ENCODE measurements at regions not wholly inside any gene's neighbourhood (a gene's known extent, or its start where the extent isn't known, plus 50 kb on each side); places are given as distances from the start of the nearest gene placed in this dataset.

DNA sequence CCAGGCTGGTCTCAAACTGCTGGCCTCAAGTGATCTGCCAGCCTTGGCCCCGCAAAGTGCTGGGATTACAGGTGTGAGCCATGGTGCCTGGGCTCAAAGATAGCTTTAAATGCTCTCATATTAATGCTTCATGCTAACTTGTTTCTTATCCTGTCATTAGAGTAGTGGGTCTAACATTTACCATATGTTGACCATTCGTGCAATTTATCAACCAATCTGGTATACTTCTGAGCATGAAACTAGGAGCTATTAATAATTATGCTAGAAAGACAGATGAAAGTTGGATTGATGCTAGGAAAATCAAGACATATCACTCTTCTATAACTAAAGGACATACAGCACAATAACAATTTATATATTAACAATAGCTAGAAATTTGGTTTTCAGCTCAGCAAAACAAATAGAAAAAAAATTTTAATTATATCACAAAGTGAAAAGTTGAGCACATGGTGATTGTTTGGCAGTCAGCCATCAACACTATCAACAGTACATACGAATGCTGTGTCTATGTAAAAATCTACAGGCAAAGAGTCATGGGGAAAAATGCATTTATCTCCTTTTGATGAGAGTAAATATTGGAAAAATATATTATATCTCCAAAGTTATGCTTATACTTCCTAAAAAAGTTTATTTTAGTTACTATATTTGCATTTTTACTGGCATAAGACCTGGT is 112.1 kb upstream of the ABCB5 start:
- Histone ChIP-seq H3K36me3 (ENCODE audit: control insufficient read depth, insufficient read depth, low read length) (no peaks in the 10 kb centered on the region), H3K27me3 (replicated peaks; ENCODE audit: control insufficient read depth, insufficient read depth, low read length) (no peaks in the 10 kb centered on the region), H3K4me3 (replicated peaks; ENCODE audit: low read depth, low read length) (no peak overlapping the region)
- no peak for TF ChIP-seq CTCF (IDR thresholded peaks at IDR 0.05; ENCODE audit: insufficient read depth, low read length, poor library complexity, severe bottlenecking)
- no peak for DNase-seq (ENCODE audit: extremely low read depth, insufficient read length)

DNA sequence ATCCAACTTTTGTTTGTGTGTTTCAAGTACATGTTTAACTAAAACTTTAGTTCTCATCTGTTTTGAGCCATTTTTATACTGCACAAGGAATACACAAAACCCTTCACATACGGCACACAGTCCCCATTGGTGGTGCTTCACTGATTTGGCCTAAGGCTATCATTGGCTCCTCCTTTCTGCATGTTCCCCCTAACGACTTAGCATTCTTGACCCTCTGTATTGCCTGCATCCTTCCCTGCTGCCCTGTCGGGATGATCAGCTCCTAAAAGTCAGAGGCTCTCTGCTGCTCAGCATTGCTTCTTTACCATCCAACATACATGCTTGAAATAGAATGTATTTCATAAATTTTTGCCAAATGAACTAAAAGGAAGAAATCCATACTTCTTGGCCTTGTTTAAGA is 111.4 kb upstream of the ABCB5 start:
- DNase-seq (ENCODE audit: extremely low read depth, insufficient read length) = no peak
- Histone ChIP-seq H3K4me3 (replicated peaks; ENCODE audit: low read depth, low read length) (no peak overlapping the region), H3K27me3 (replicated peaks; ENCODE audit: control insufficient read depth, insufficient read depth, low read length) (no peaks in the 10 kb centered on the region), H3K36me3 (ENCODE audit: control insufficient read depth, insufficient read depth, low read length) (no peaks in the 10 kb centered on the region)
- no peak for TF ChIP-seq CTCF (IDR thresholded peaks at IDR 0.05; ENCODE audit: insufficient read depth, low read length, poor library complexity, severe bottlenecking)

DNA sequence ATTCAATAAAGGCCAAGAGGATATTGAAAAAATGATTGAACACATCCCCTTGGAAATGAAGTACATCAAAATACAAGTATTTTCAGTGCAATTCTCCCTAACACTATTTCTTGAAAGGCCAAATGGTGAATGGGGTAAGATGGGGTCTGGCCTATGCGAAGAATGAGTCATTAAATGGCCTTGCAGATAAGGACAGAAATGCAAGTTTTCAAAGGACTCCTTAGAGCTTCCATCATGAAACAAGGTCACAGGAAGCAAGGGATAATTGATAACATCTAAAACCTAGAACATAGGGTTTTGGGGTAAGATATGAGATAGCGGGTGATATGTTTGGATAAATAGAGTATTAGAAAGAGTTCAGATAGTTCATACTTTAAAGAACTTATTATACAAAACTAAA is 109.3 kb upstream of the ABCB5 start:
- DNase-seq (ENCODE audit: extremely low read depth, insufficient read length) = no peak
- H3K27me3 ChIP-seq (replicated peaks; ENCODE audit: control insufficient read depth, insufficient read depth, low read length) = no peaks in the 10 kb centered on the region
- H3K36me3 ChIP-seq (ENCODE audit: control insufficient read depth, insufficient read depth, low read length) = no peaks in the 10 kb centered on the region
- H3K4me3 ChIP-seq (replicated peaks; ENCODE audit: low read depth, low read length) = no peak overlapping the region
- TF ChIP-seq CTCF (IDR thresholded peaks at IDR 0.05; ENCODE audit: insufficient read depth, low read length, poor library complexity, severe bottlenecking) = no peak

DNA sequence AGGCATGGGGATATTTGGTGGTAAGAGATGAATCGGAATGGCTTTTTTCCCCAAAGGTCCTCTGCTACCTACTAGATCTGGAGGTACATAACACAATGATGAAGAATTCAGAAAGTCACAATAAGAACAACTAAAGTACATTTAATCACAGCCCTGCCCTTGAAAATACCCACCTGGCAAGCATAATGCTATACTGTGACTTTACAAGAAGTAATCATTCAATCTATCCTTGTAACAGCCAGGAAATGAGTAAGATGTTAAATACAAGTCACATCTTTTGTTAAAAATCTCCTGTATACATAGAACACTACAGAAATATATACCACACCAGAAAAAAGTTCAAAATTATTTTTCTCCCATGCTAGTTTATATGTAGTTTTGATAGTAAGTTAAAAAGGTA is 108.3 kb upstream of the ABCB5 start:
- TF ChIP-seq CTCF (IDR thresholded peaks at IDR 0.05; ENCODE audit: insufficient read depth, low read length, poor library complexity, severe bottlenecking) = no peak
- no peak for DNase-seq (ENCODE audit: extremely low read depth, insufficient read length)
- H3K4me3 ChIP-seq (replicated peaks; ENCODE audit: low read depth, low read length) = no peak overlapping the region
- H3K36me3 ChIP-seq (ENCODE audit: control insufficient read depth, insufficient read depth, low read length) = no peaks in the 10 kb centered on the region
- H3K27me3 ChIP-seq (replicated peaks; ENCODE audit: control insufficient read depth, insufficient read depth, low read length) = no peaks in the 10 kb centered on the region

GRCh38 chr7:20508109-20508508 is 107.4 kb upstream of the ABCB5 start:
- no peak for TF ChIP-seq CTCF (IDR thresholded peaks at IDR 0.05; ENCODE audit: insufficient read depth, low read length, poor library complexity, severe bottlenecking)
- no peak for DNase-seq (ENCODE audit: extremely low read depth, insufficient read length)
- Histone ChIP-seq H3K27me3 (replicated peaks; ENCODE audit: control insufficient read depth, insufficient read depth, low read length) (no peaks in the 10 kb centered on the region), H3K36me3 (ENCODE audit: control insufficient read depth, insufficient read depth, low read length) (no peaks in the 10 kb centered on the region), H3K4me3 (replicated peaks; ENCODE audit: low read depth, low read length) (no peak overlapping the region)

Measured in GM06990 (cell line).